ENCODE measurements at regions not wholly inside any gene's neighbourhood (a gene's known extent, or its start where the extent isn't known, plus 50 kb on each side); places are given as distances from the start of the nearest gene placed in this dataset.

DNA sequence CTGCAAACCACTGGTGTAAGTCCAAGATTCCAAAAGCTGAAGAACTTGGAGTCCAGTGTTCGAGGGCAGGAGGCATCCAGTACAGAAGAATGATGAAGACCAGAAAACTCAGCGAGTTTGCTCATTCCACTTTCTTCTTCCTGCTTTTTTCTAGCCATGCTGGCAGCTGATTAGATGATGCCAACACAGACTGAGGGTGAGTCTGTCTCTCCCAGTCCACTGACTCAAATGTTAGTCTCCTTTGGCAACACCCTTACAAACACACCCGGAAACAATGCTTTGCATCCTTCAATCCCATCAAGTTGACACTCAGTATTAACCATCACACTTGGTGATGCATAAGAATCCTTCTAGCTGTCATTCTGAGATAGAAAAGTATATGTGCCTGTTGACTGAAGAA, 1504.6 kb downstream of the EFNB2 start:
- no peak for TF ChIP-seq EZH2 (IDR thresholded peaks at IDR 0.05; ENCODE audit: borderline replicate concordance, low read depth, low read length, severe bottlenecking)
- TF ChIP-seq, protein P1, sequence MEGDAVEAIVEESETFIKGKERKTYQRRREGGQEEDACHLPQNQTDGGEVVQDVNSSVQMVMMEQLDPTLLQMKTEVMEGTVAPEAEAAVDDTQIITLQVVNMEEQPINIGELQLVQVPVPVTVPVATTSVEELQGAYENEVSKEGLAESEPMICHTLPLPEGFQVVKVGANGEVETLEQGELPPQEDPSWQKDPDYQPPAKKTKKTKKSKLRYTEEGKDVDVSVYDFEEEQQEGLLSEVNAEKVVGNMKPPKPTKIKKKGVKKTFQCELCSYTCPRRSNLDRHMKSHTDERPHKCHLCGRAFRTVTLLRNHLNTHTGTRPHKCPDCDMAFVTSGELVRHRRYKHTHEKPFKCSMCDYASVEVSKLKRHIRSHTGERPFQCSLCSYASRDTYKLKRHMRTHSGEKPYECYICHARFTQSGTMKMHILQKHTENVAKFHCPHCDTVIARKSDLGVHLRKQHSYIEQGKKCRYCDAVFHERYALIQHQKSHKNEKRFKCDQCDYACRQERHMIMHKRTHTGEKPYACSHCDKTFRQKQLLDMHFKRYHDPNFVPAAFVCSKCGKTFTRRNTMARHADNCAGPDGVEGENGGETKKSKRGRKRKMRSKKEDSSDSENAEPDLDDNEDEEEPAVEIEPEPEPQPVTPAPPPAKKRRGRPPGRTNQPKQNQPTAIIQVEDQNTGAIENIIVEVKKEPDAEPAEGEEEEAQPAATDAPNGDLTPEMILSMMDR (IDR thresholded peaks at IDR 0.05; ENCODE audit: borderline replicate concordance, extremely low read depth, low read length, poor library complexity, severe bottlenecking) = no peak
